ENCODE measurements at regions not wholly inside any gene's neighbourhood (a gene's known extent, or its start where the extent isn't known, plus 50 kb on each side); places are given as distances from the start of the nearest gene placed in this dataset.

GRCh38 chr10:124251317-124252065 lies 158.1 kb upstream of the CHST15 start:
- no peak for FAIRE-seq
- no peak for DNase-seq (ENCODE audit: insufficient read length, low spot score)
- TF ChIP-seq CTCF (IDR thresholded peaks at IDR 0.05; ENCODE audit: insufficient read depth, missing control alignments): no peak

GRCh38 chr10:124250506-124250905 lies 157.1 kb upstream of the CHST15 start:
- FAIRE-seq (no peak), DNase-seq (ENCODE audit: insufficient read length, low spot score) (no peak)
- no peak for TF ChIP-seq CTCF (IDR thresholded peaks at IDR 0.05; ENCODE audit: insufficient read depth, missing control alignments)

- no peak for FAIRE-seq
- TF ChIP-seq CTCF (IDR thresholded peaks at IDR 0.05; ENCODE audit: insufficient read depth, missing control alignments): peak; percentile 5
- no peak for DNase-seq (ENCODE audit: insufficient read length, low spot score)
These were observed 156.5 kb upstream of the CHST15 start for GRCh38 chr10:124249812-124250432.

GRCh38 chr10:124249196-124249595 lies 155.8 kb upstream of the CHST15 start:
- FAIRE-seq (no peak), DNase-seq (ENCODE audit: insufficient read length, low spot score) (no peak)
- TF ChIP-seq CTCF (IDR thresholded peaks at IDR 0.05; ENCODE audit: insufficient read depth, missing control alignments): no peak

GRCh38 chr10:124248056-124249045 lies 155.0 kb upstream of the CHST15 start:
- DNase-seq (ENCODE audit: insufficient read length, low spot score) (no peak), FAIRE-seq (no peak)
- no peak for TF ChIP-seq CTCF (IDR thresholded peaks at IDR 0.05; ENCODE audit: insufficient read depth, missing control alignments)

GRCh38 chr10:124245806-124246440 lies 152.5 kb upstream of the CHST15 start:
- no peak for DNase-seq (ENCODE audit: insufficient read length, low spot score)
- FAIRE-seq: no peak
- no peak for TF ChIP-seq CTCF (IDR thresholded peaks at IDR 0.05; ENCODE audit: insufficient read depth, missing control alignments)

All from D721Med (cell line).